Activated T-helper 1 cell treated with anti-CD3 and anti-CD28 coated beads, Interleukin-12 subunit alpha, Interleukin-12 subunit beta, Interleukin-2, Interleukin-4 antibody, amounts not matched to agents 30 ng/mL and 10 ng/mL and 1 ng/mL, durations not matched to agents 14 hours and 24 hours and 36 hours (primary cell): ENCODE measurements at regions not wholly inside any gene's neighbourhood (a gene's known extent, or its start where the extent isn't known, plus 50 kb on each side); places are given as distances from the start of the nearest gene placed in this dataset.
"Not testable (repeated sequence)": the region's sequence is repeated elsewhere in the genome, so short reads cannot be mapped to it uniquely, and the experiment has no call there.

Experiments used
- DNase-seq: peaks from one replicate; pipeline ENCODE4 v3.0.0; 2021; ENCODE audit warnings: low spot score
- H3K27ac Mint-ChIP-seq: one replicate; pipeline ENCODE4 v1.8.0; 2021; ENCODE audit warnings: mild to moderate bottlenecking, mixed read lengths
- H3K27me3 Mint-ChIP-seq: one replicate; pipeline ENCODE4 v1.8.0; 2022; ENCODE audit warnings: mild to moderate bottlenecking, moderate library complexity, mixed read lengths; ENCODE audit not compliant: insufficient read depth
- H3K36me3 Mint-ChIP-seq: one replicate; pipeline ENCODE4 v1.8.0; 2021; ENCODE audit warnings: low read depth, mixed read lengths
- H3K4me1 Mint-ChIP-seq: one replicate; pipeline ENCODE4 v1.8.0; 2021; ENCODE audit warnings: low read depth, mixed read lengths
- H3K4me3 Mint-ChIP-seq: one replicate; pipeline ENCODE4 v1.8.0; 2021; ENCODE audit warnings: mild to moderate bottlenecking, moderate library complexity, mixed read lengths
- H3K9me3 Mint-ChIP-seq: one replicate; pipeline ENCODE4 v1.8.0; 2021; ENCODE audit warnings: mixed read lengths
- intact Hi-C: fragments of 100-400 bp; cut with micrococcal nuclease; formaldehyde crosslinking; loops from one replicate; pipeline ENCODE4 v1.15.1; 2024

DNA sequence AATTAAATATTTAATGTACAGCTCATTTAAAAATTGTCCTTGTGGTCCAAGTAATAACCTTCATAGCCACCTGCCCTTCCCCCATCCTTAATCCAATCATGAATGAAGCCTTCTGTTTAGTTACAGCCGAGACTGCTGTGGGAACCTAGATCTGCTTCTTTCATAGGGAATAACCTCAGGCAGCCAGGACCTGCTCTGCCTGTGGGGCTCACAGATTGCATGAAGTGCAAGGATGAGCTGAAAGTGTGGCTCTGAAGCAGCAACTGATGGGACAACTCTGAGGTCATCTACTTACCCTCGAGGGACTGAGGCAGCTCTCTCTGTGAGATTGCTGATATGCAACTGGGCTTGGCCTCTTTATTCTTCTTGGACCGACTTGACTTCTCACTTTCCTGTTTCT, 169.8 kb downstream of the POTEB3 start:
- H3K27ac Mint-ChIP-seq, result no peak overlapping the region
- H3K27me3 Mint-ChIP-seq, result peaks cover 26% of the 10 kb centered on the region
- no peaks in the 10 kb centered on the region for H3K9me3 Mint-ChIP-seq
- DNase-seq, result no peak
- no peak overlapping the region for H3K4me3 Mint-ChIP-seq
- peaks cover 10% of the 10 kb centered on the region for H3K4me1 Mint-ChIP-seq
- intact Hi-C loops, result no loop called here
- no peaks in the 10 kb centered on the region for H3K36me3 Mint-ChIP-seq

DNA sequence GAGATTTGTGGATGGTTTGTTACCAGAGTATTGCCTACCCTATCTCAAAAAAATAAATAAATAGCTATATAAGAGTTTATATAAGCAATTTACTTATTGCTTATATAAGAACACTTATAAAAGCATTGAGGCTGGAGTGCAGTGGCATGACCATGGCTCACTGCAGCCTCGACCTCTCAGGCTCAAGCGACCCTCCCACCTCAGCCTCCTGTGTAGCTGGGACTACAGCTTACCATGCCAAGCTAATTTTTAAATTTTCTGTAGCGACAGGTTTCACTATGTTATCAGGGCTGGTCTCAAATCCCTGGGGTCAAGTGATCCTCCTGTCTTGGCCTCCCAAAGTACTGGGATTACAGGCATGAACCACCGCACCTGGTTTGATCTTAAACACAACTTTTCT, 170.6 kb downstream of the POTEB3 start:
- H3K27ac Mint-ChIP-seq, intact Hi-C loops, H3K4me3 Mint-ChIP-seq, DNase-seq, H3K36me3 Mint-ChIP-seq, H3K9me3 Mint-ChIP-seq: not testable (repeated sequence)
- Mint-ChIP-seq H3K4me1 (peaks cover 10% of the 10 kb centered on the region), H3K27me3 (peaks cover 26% of the 10 kb centered on the region)

- peaks cover 26% of the 10 kb centered on the region for H3K27me3 Mint-ChIP-seq
- no peaks in the 10 kb centered on the region for H3K9me3 Mint-ChIP-seq
- H3K27ac Mint-ChIP-seq, result no peak overlapping the region
- no peaks in the 10 kb centered on the region for H3K36me3 Mint-ChIP-seq
- no peak overlapping the region for H3K4me3 Mint-ChIP-seq
- intact Hi-C loops, result no loop called here
- H3K4me1 Mint-ChIP-seq, result peaks cover 10% of the 10 kb centered on the region
- DNase-seq, result no peak
Measured at GRCh38 chr15:21269121-21269520, 171.2 kb downstream of the POTEB3 start.

DNA sequence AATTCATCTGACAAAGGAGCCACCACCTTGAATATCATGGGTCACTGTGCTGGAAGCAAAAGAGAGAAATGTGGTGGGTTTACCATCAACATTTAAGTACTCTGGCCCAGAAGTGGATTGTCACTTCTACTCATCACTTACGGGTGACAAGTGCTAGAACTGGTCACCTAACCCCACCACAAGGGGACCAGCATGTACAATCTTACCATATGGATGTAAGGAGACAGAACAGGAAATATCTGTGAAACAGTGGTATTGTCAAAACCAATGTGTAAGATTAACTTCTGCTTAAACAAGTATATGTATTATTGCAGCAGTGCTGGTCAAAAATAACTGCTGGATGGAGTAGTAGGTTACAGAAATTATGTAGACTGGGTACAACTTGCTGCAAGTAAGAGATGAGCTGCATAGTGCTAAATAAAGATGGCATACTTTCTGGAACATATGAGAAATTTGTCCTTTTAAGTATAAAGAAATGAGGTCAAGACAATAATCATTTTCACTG, 171.8 kb downstream of the POTEB3 start:
- Mint-ChIP-seq H3K4me1 (peaks cover 10% of the 10 kb centered on the region), H3K27ac (no peak overlapping the region), H3K36me3 (no peaks in the 10 kb centered on the region), H3K9me3 (no peaks in the 10 kb centered on the region), H3K27me3 (peaks cover 26% of the 10 kb centered on the region), H3K4me3 (no peak overlapping the region)
- intact Hi-C loops, result no loop called here
- no peak for DNase-seq

- intact Hi-C loops, result no loop called here
- DNase-seq, result no peak
- H3K4me3 Mint-ChIP-seq, result no peak overlapping the region
- no peak overlapping the region for H3K27ac Mint-ChIP-seq
- peaks cover 10% of the 10 kb centered on the region for H3K4me1 Mint-ChIP-seq
- H3K36me3 Mint-ChIP-seq, result no peaks in the 10 kb centered on the region
- no peaks in the 10 kb centered on the region for H3K9me3 Mint-ChIP-seq
- peaks cover 26% of the 10 kb centered on the region for H3K27me3 Mint-ChIP-seq
Measured at GRCh38 chr15:21267671-21268395, 172.5 kb downstream of the POTEB3 start.

GRCh38 chr15:21267226-21267625, 173.1 kb downstream of the POTEB3 start:
- Mint-ChIP-seq H3K27ac (no peak overlapping the region), H3K9me3 (no peaks in the 10 kb centered on the region), H3K27me3 (peaks cover 23% of the 10 kb centered on the region), H3K36me3 (no peaks in the 10 kb centered on the region), H3K4me1 (peaks cover 5% of the 10 kb centered on the region), H3K4me3 (no peak overlapping the region)
- DNase-seq, result no peak
- intact Hi-C loops, result no loop called here

GRCh38 chr15:21265628-21266027, 174.7 kb downstream of the POTEB3 start:
- H3K36me3 Mint-ChIP-seq, H3K27ac Mint-ChIP-seq, intact Hi-C loops, DNase-seq, H3K4me3 Mint-ChIP-seq, H3K9me3 Mint-ChIP-seq, H3K4me1 Mint-ChIP-seq: not testable (repeated sequence)
- H3K27me3 Mint-ChIP-seq, result peaks cover 17% of the 10 kb centered on the region

- H3K27ac Mint-ChIP-seq, result no peak overlapping the region
- intact Hi-C loops, result no loop called here
- peaks cover 22% of the 10 kb centered on the region for H3K27me3 Mint-ChIP-seq
- no peaks in the 10 kb centered on the region for H3K4me1 Mint-ChIP-seq
- H3K9me3 Mint-ChIP-seq, result no peaks in the 10 kb centered on the region
- no peak overlapping the region for H3K4me3 Mint-ChIP-seq
- DNase-seq, result no peak
- H3K36me3 Mint-ChIP-seq, result no peaks in the 10 kb centered on the region
Measured at GRCh38 chr15:21262851-21263425, 177.4 kb downstream of the POTEB3 start.

- intact Hi-C loops, result no loop called here
- Mint-ChIP-seq H3K4me3 (no peak overlapping the region), H3K27me3 (peaks cover 14% of the 10 kb centered on the region), H3K9me3 (no peaks in the 10 kb centered on the region), H3K4me1 (no peaks in the 10 kb centered on the region), H3K36me3 (no peaks in the 10 kb centered on the region), H3K27ac (no peak overlapping the region)
- DNase-seq, result no peak
Measured at GRCh38 chr15:21261965-21262850, 178.1 kb downstream of the POTEB3 start.

- no peak for DNase-seq
- H3K27me3 Mint-ChIP-seq, result peaks cover 10% of the 10 kb centered on the region
- H3K27ac Mint-ChIP-seq, result no peak overlapping the region
- no peaks in the 10 kb centered on the region for H3K36me3 Mint-ChIP-seq
- no peak overlapping the region for H3K4me3 Mint-ChIP-seq
- intact Hi-C loops, result no loop called here
- no peaks in the 10 kb centered on the region for H3K9me3 Mint-ChIP-seq
- no peaks in the 10 kb centered on the region for H3K4me1 Mint-ChIP-seq
Measured at GRCh38 chr15:21261396-21261964, 178.8 kb downstream of the POTEB3 start.

DNA sequence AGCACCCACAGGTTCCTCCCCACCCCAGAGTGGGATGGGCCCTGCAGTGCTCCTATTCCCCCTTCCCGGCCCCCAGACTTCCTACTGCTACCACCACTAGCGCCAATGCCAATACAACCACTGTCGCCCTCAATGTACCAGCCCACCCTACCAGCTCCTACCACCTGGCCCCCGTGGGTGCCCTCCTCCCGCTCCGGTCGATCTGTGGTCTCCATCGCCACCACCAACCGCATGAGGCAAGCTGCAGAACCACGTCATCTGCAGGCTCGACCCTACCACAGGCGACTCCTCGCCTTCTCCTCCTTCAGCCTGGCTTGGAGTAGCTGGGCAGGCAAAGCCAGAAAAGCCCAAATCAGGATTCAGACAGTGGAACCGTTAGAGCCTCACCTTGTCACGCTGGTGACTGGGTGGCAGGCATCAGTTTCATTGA, 179.3 kb downstream of the POTEB3 start:
- H3K4me3 Mint-ChIP-seq, result no peak overlapping the region
- no peaks in the 10 kb centered on the region for H3K9me3 Mint-ChIP-seq
- intact Hi-C loops, result no loop called here
- no peak overlapping the region for H3K27ac Mint-ChIP-seq
- H3K36me3 Mint-ChIP-seq, result no peaks in the 10 kb centered on the region
- no peak for DNase-seq
- H3K4me1 Mint-ChIP-seq, result no peaks in the 10 kb centered on the region
- H3K27me3 Mint-ChIP-seq, result peaks cover 8% of the 10 kb centered on the region

GRCh38 chr15:21258635-21259034, 181.7 kb downstream of the POTEB3 start:
- H3K9me3 Mint-ChIP-seq, H3K4me1 Mint-ChIP-seq, intact Hi-C loops, H3K27ac Mint-ChIP-seq, DNase-seq, H3K36me3 Mint-ChIP-seq, H3K4me3 Mint-ChIP-seq: not testable (repeated sequence)
- H3K27me3 Mint-ChIP-seq, result peaks cover 12% of the 10 kb centered on the region
